ENCODE measurements at regions not wholly inside any gene's neighbourhood (a gene's known extent, or its start where the extent isn't known, plus 50 kb on each side); places are given as distances from the start of the nearest gene placed in this dataset.

DNA sequence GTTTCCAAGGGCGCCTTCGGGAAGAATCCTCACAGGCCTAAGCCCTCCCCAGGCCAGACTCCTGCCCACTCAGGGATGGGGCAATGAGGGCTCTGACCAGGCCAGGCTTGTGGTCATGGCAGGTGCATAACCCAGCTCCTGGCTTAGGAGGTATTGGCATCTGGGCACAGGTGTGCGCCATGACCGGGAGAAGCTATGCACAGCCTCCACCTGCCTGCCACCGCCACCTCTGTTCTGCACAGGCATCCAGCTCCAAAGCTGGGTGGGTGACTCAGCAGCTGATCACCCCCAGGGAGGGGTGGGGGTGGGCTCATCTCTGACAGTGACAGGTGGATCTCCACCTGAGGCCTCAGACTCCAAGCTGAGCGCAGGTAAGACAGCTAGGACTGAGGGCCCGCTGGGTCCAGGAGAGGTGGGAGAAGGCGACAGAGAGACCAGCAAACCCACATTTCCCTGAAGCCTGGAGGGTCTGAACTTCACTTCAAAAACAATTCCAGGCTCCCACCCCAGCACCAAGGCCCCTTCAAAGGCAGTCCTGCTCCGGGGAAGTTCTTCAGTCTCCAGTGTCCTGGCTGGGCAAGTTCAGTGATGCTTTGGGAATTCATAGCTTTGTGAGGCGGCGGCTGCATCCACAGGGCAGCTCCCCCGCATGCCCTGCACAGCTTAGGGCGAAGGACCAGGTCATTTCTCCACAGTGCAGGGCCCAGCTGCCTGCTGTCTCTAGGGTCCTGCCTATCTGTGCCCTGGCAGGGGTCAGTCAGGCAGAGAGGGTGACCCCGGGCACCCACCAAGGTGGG is 121.6 kb upstream of the SMURF2 start:
- H3K4me1 ChIP-seq (ENCODE audit: control insufficient read depth in 1 of 2, insufficient read depth in 2 of 2, low read depth in 1 of 2, low read length in 1 of 2) = peaks cover 0 to 2% of the 10 kb centered on the region in 2 experiments; a peak in 1 of 4 replicates
- no peak overlapping the region for H2AFZ ChIP-seq (ENCODE audit: low read depth)
- ChIA-PET POLR2A (interaction anchor here (0.6 kb wide), 1 partner anchor 14 kb away, joined by 3 read pairs; no protein-coding TSS in a partner anchor), CTCF (interaction anchor here (0.8 kb wide), 2 partner anchors 20 to 176 kb away, joined by 3 read pairs; no protein-coding TSS in a partner anchor)
- no peaks in the 10 kb centered on the region for H4K20me1 ChIP-seq (ENCODE audit: insufficient read depth)
- DNase-seq = no peak
- no peaks in the 10 kb centered on the region for H3K27me3 ChIP-seq (ENCODE audit: insufficient read depth)
- H3K4me3 ChIP-seq (ENCODE audit: low read depth in 2 of 2, low read length in 1 of 2) = no peak overlapping the region
- H3K79me2 ChIP-seq (ENCODE audit: insufficient read depth) = no peaks in the 10 kb centered on the region
- no peaks in the 10 kb centered on the region for H3K9me2 ChIP-seq
- peaks cover 7 to 33% of the 10 kb centered on the region in 2 experiments for H3K36me3 ChIP-seq (replicated peaks in 1 of 2; ENCODE audit: control insufficient read depth in 1 of 2, insufficient read depth in 2 of 2, low read length in 1 of 2)
- WGBS (ENCODE audit: low lambda C conversion rate) = 100% methylated on average over 7 of the region's 14 CpGs
- H3K4me2 ChIP-seq = no peak overlapping the region
- no peak overlapping the region for H3K27ac ChIP-seq (ENCODE audit: low read depth in 2 of 2, low read length in 1 of 2)
- no peak for TF ChIP-seq YY1 (IDR thresholded peaks at IDR 0.05; ENCODE audit: low read depth)
- TF ChIP-seq SMC3 (IDR thresholded peaks at IDR 0.05; ENCODE audit: low read depth, low read length) = no peak
- TF ChIP-seq RAD21 (IDR thresholded peaks at IDR 0.05; ENCODE audit: low read length) = no peak
- no peak for TF ChIP-seq NFIC (IDR thresholded peaks at IDR 0.05; ENCODE audit: borderline replicate concordance)
- TF ChIP-seq CTCF (IDR thresholded peaks at IDR 0.05) = no peak
- TF ChIP-seq JUND (IDR thresholded peaks at IDR 0.05) = no peak
- TF ChIP-seq RXRA (IDR thresholded peaks at IDR 0.05; ENCODE audit: borderline replicate concordance, low read depth) = no peak
- TF ChIP-seq, protein P1, sequence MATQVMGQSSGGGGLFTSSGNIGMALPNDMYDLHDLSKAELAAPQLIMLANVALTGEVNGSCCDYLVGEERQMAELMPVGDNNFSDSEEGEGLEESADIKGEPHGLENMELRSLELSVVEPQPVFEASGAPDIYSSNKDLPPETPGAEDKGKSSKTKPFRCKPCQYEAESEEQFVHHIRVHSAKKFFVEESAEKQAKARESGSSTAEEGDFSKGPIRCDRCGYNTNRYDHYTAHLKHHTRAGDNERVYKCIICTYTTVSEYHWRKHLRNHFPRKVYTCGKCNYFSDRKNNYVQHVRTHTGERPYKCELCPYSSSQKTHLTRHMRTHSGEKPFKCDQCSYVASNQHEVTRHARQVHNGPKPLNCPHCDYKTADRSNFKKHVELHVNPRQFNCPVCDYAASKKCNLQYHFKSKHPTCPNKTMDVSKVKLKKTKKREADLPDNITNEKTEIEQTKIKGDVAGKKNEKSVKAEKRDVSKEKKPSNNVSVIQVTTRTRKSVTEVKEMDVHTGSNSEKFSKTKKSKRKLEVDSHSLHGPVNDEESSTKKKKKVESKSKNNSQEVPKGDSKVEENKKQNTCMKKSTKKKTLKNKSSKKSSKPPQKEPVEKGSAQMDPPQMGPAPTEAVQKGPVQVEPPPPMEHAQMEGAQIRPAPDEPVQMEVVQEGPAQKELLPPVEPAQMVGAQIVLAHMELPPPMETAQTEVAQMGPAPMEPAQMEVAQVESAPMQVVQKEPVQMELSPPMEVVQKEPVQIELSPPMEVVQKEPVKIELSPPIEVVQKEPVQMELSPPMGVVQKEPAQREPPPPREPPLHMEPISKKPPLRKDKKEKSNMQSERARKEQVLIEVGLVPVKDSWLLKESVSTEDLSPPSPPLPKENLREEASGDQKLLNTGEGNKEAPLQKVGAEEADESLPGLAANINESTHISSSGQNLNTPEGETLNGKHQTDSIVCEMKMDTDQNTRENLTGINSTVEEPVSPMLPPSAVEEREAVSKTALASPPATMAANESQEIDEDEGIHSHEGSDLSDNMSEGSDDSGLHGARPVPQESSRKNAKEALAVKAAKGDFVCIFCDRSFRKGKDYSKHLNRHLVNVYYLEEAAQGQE (IDR thresholded peaks at IDR 0.05; ENCODE audit: low read depth, low read length) = no peak
- TF ChIP-seq NRF1 (IDR thresholded peaks at IDR 0.05; ENCODE audit: low read depth, low read length) = no peak
- TF ChIP-seq GATA2 (CRISPR knock-in tag; IDR thresholded peaks at IDR 0.05) = no peak
- peaks cover 6% of the 10 kb centered on the region for H3F3A ChIP-seq (replicated peaks; ENCODE audit: insufficient read depth)
- H3K9ac ChIP-seq = no peak overlapping the region
- no peaks in the 10 kb centered on the region for H3K9me3 ChIP-seq

DNA sequence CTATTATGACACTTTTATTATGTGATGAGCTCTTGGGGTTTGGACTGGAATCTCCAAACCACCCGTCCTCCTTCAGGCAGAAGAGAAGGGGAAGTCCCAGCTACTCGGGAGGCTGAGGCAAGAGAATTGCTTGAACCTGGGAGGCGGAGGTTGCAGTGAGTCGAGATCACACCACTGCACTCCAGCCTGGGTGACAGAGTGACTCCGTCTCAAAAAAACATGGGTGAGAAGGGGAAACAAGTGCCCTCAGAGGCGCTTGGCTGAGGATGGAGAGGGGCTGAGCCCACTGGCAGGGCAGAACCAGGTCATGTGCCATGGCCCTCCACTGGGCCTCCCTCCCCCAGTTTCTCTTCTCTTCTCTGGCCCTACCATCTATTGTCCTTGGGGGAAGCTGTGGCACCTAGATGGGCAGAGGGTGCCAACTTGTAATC is 120.9 kb upstream of the SMURF2 start:
- Histone ChIP-seq H2AFZ (ENCODE audit: low read depth) (no peak overlapping the region), H3K9me3 (no peaks in the 10 kb centered on the region), H3K79me2 (ENCODE audit: insufficient read depth) (no peaks in the 10 kb centered on the region), H3K4me2 (no peak overlapping the region), H3K9me2 (no peaks in the 10 kb centered on the region), H3K9ac (no peak overlapping the region), H3K4me1 (ENCODE audit: control insufficient read depth in 1 of 2, insufficient read depth in 2 of 2, low read depth in 1 of 2, low read length in 1 of 2) (peaks cover 0 to 2% of the 10 kb centered on the region in 2 experiments; a peak in 1 of 4 replicates), H3K36me3 (replicated peaks in 1 of 2; ENCODE audit: control insufficient read depth in 1 of 2, insufficient read depth in 2 of 2, low read length in 1 of 2) (peaks cover 7 to 34% of the 10 kb centered on the region in 2 experiments), H3K4me3 (ENCODE audit: low read depth in 2 of 2, low read length in 1 of 2) (no peak overlapping the region), H3K27me3 (ENCODE audit: insufficient read depth) (no peaks in the 10 kb centered on the region), H4K20me1 (ENCODE audit: insufficient read depth) (no peaks in the 10 kb centered on the region), H3K27ac (ENCODE audit: low read depth in 2 of 2, low read length in 1 of 2) (no peak overlapping the region), H3F3A (replicated peaks; ENCODE audit: insufficient read depth) (peaks cover 6% of the 10 kb centered on the region)
- CTCF ChIA-PET = interaction anchor here (0.8 kb wide), 2 partner anchors 19 to 177 kb away, joined by 3 read pairs; no protein-coding TSS in a partner anchor
- POLR2A ChIA-PET = interaction anchor here (0.6 kb wide), 1 partner anchor 14 kb away, joined by 3 read pairs; no protein-coding TSS in a partner anchor
- no peak for DNase-seq
- WGBS (ENCODE audit: low lambda C conversion rate) = 93% methylated on average over 6 of the region's 6 CpGs
- TF ChIP-seq TAF1 (IDR thresholded peaks at IDR 0.05; ENCODE audit: borderline replicate concordance, low read depth, low read length) = no peak
- TF ChIP-seq FOSL2 (IDR thresholded peaks at IDR 0.05; ENCODE audit: borderline replicate concordance, low read depth) = no peak
- TF ChIP-seq, protein P2, sequence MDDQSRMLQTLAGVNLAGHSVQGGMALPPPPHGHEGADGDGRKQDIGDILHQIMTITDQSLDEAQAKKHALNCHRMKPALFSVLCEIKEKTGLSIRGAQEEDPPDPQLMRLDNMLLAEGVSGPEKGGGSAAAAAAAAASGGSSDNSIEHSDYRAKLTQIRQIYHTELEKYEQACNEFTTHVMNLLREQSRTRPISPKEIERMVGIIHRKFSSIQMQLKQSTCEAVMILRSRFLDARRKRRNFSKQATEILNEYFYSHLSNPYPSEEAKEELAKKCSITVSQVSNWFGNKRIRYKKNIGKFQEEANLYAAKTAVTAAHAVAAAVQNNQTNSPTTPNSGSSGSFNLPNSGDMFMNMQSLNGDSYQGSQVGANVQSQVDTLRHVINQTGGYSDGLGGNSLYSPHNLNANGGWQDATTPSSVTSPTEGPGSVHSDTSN (IDR thresholded peaks at IDR 0.05) = no peak
- no peak for TF ChIP-seq FOXM1 (IDR thresholded peaks at IDR 0.05; ENCODE audit: low read depth)
- no peak for TF ChIP-seq RAD21 (IDR thresholded peaks at IDR 0.05; ENCODE audit: low read length)
- TF ChIP-seq FOXJ3 (CRISPR knock-in tag; IDR thresholded peaks at IDR 0.05) = no peak
- TF ChIP-seq, protein P3, sequence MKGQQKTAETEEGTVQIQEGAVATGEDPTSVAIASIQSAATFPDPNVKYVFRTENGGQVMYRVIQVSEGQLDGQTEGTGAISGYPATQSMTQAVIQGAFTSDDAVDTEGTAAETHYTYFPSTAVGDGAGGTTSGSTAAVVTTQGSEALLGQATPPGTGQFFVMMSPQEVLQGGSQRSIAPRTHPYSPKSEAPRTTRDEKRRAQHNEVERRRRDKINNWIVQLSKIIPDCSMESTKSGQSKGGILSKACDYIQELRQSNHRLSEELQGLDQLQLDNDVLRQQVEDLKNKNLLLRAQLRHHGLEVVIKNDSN (IDR thresholded peaks at IDR 0.05; ENCODE audit: borderline replicate concordance, low read depth) = no peak
- no peak for TF ChIP-seq TEAD4 (IDR thresholded peaks at IDR 0.05; ENCODE audit: borderline replicate concordance, insufficient read depth)
- TF ChIP-seq SMC3 (IDR thresholded peaks at IDR 0.05; ENCODE audit: low read depth, low read length) = no peak
- TF ChIP-seq EP300 (IDR thresholded peaks at IDR 0.05; ENCODE audit: borderline replicate concordance in 1 of 2, low read depth in 1 of 2, low read length in 1 of 2) = no peak

Data from SK-N-SH (cell line).